ENCODE measurements at regions not wholly inside any gene's neighbourhood (a gene's known extent, or its start where the extent isn't known, plus 50 kb on each side); places are given as distances from the start of the nearest gene placed in this dataset.

- no peak for TF ChIP-seq ZNF624 (tag by site-specific recombination; IDR thresholded peaks at IDR 0.05)
- no peak for TF ChIP-seq ZNF639 (tag by site-specific recombination; IDR thresholded peaks at IDR 0.05)
Observed at GRCh38 chr1:34400675-34401074, 224.0 kb downstream of the C1orf94 start (continued).

GRCh38 chr1:34403156-34403555 lies 226.4 kb downstream of the C1orf94 start:
- ChIA-PET CTCF (no interaction called here), POLR2A (no interaction called here)
- Histone ChIP-seq H3K4me1 (ENCODE audit: control insufficient read depth, insufficient read depth, low read length) (peaks cover 14% of the 10 kb centered on the region), H3K4me3 (ENCODE audit: low read depth, low read length) (no peak overlapping the region), H3K27ac (ENCODE audit: extremely low read depth, low read depth, low read length) (no peak overlapping the region), H3K36me3 (ENCODE audit: control insufficient read depth in 2 of 2, insufficient read depth in 1 of 2, low read length in 2 of 2) (no peaks in the 10 kb centered on the region), H3K9me3 (ENCODE audit: control insufficient read depth, insufficient read depth, low read depth, low read length) (no peaks in the 10 kb centered on the region)
- no peak for TF ChIP-seq FEZF1 (tag by site-specific recombination; IDR thresholded peaks at IDR 0.05)
- no peak for TF ChIP-seq ZNF423 (tag by site-specific recombination; IDR thresholded peaks at IDR 0.05)
- no peak for TF ChIP-seq KLF7 (tag by site-specific recombination; IDR thresholded peaks at IDR 0.05; ENCODE audit: borderline replicate concordance)
- TF ChIP-seq ZNF501 (tag by site-specific recombination; IDR thresholded peaks at IDR 0.05): no peak
- TF ChIP-seq ZBTB1 (tag by site-specific recombination; IDR thresholded peaks at IDR 0.05): no peak
- TF ChIP-seq ZBTB21 (tag by site-specific recombination; IDR thresholded peaks at IDR 0.05): no peak
- TF ChIP-seq TCF7L2 (IDR thresholded peaks at IDR 0.05; ENCODE audit: borderline replicate concordance, low read depth, low read length): no peak
- TF ChIP-seq ZNF677 (tag by site-specific recombination; IDR thresholded peaks at IDR 0.05): no peak
- TF ChIP-seq ZNF221 (tag by site-specific recombination; IDR thresholded peaks at IDR 0.05; ENCODE audit: borderline replicate concordance): no peak
- TF ChIP-seq ZNF114 (tag by site-specific recombination; IDR thresholded peaks at IDR 0.05): no peak
- no peak for TF ChIP-seq YY2 (tag by site-specific recombination; IDR thresholded peaks at IDR 0.05)
- no peak for TF ChIP-seq SETDB1 (IDR thresholded peaks at IDR 0.05; ENCODE audit: insufficient read length, low read length)
- TF ChIP-seq INSM2 (tag by site-specific recombination; IDR thresholded peaks at IDR 0.05): no peak
- no peak for TF ChIP-seq ZNF561 (tag by site-specific recombination; IDR thresholded peaks at IDR 0.05; ENCODE audit: borderline replicate concordance)
- TF ChIP-seq ZNF391 (tag by site-specific recombination; IDR thresholded peaks at IDR 0.05; ENCODE audit: borderline replicate concordance, low read depth): no peak
- TF ChIP-seq ZNF701 (tag by site-specific recombination; IDR thresholded peaks at IDR 0.05): no peak
- no peak for TF ChIP-seq ZSCAN23 (tag by site-specific recombination; IDR thresholded peaks at IDR 0.05)
- TF ChIP-seq ZNF138 (tag by site-specific recombination; IDR thresholded peaks at IDR 0.05; ENCODE audit: borderline replicate concordance): no peak
- no peak for TF ChIP-seq ZNF639 (tag by site-specific recombination; IDR thresholded peaks at IDR 0.05)

- CTCF ChIA-PET: no interaction called here
- Histone ChIP-seq H3K4me1 (ENCODE audit: control insufficient read depth, insufficient read depth, low read length) (peaks cover 14% of the 10 kb centered on the region), H3K9me3 (ENCODE audit: control insufficient read depth, insufficient read depth, low read depth, low read length) (no peaks in the 10 kb centered on the region), H3K36me3 (ENCODE audit: control insufficient read depth in 2 of 2, insufficient read depth in 1 of 2, low read length in 2 of 2) (no peaks in the 10 kb centered on the region), H3K27ac (ENCODE audit: extremely low read depth, low read depth, low read length) (no peak overlapping the region), H3K4me3 (ENCODE audit: low read depth, low read length) (no peak overlapping the region)
- POLR2A ChIA-PET: no interaction called here
- TF ChIP-seq ZNF600 (tag by site-specific recombination; IDR thresholded peaks at IDR 0.05) (no peak), KLF9 (tag by site-specific recombination; IDR thresholded peaks at IDR 0.05; ENCODE audit: low read depth) (no peak), ZFHX2 (tag by site-specific recombination; conservative IDR thresholded peaks at IDR 0.05) (no peak), CTCF (tag by site-specific recombination; IDR thresholded peaks at IDR 0.05) (no peak), ZNF585B (tag by site-specific recombination; IDR thresholded peaks at IDR 0.05) (no peak), ZNF548 (tag by site-specific recombination; IDR thresholded peaks at IDR 0.05) (no peak), ZBTB20 (tag by site-specific recombination; IDR thresholded peaks at IDR 0.05) (no peak), ZNF785 (tag by site-specific recombination; IDR thresholded peaks at IDR 0.05) (no peak), HOXD13 (CRISPR knock-in tag; IDR thresholded peaks at IDR 0.05; ENCODE audit: borderline replicate concordance) (no peak), ZBTB48 (tag by site-specific recombination; IDR thresholded peaks at IDR 0.05) (no peak), GLIS2 (tag by site-specific recombination; IDR thresholded peaks at IDR 0.05) (no peak)
Observed at GRCh38 chr1:34404804-34405203, 228.1 kb downstream of the C1orf94 start.
